ENCODE measurements at regions not wholly inside any gene's neighbourhood (a gene's known extent, or its start where the extent isn't known, plus 50 kb on each side); places are given as distances from the start of the nearest gene placed in this dataset.
A peak's percentile ranks its signal among the peaks of the same experiment; 100 is the strongest.

- ATAC-seq (ENCODE audit: low FRiP score in 2 of 2) (peak in 1 of 2 donors; percentile 78), DNase-seq (no peak)
- no peaks in the 10 kb centered on the region for H3K27me3 ChIP-seq
- 13 to 14% methylated on average over 10 of the region's 10 CpGs for WGBS, 2 donors
- H3K27ac ChIP-seq = no peak overlapping the region
- no peaks in the 10 kb centered on the region for H3K4me1 ChIP-seq
- H3K9me3 ChIP-seq = no peaks in the 10 kb centered on the region
- TF ChIP-seq, protein P1, sequence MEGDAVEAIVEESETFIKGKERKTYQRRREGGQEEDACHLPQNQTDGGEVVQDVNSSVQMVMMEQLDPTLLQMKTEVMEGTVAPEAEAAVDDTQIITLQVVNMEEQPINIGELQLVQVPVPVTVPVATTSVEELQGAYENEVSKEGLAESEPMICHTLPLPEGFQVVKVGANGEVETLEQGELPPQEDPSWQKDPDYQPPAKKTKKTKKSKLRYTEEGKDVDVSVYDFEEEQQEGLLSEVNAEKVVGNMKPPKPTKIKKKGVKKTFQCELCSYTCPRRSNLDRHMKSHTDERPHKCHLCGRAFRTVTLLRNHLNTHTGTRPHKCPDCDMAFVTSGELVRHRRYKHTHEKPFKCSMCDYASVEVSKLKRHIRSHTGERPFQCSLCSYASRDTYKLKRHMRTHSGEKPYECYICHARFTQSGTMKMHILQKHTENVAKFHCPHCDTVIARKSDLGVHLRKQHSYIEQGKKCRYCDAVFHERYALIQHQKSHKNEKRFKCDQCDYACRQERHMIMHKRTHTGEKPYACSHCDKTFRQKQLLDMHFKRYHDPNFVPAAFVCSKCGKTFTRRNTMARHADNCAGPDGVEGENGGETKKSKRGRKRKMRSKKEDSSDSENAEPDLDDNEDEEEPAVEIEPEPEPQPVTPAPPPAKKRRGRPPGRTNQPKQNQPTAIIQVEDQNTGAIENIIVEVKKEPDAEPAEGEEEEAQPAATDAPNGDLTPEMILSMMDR (IDR thresholded peaks at IDR 0.05) = peak; percentile 12 to 56 (median 44)
- TF ChIP-seq POLR2AphosphoS5 (IDR thresholded peaks at IDR 0.05) = no peak
- TF ChIP-seq EP300 (IDR thresholded peaks at IDR 0.05) = no peak
- TF ChIP-seq POLR2A (IDR thresholded peaks at IDR 0.05) = no peak
- H3K4me3 ChIP-seq = no peak overlapping the region
- H3K36me3 ChIP-seq = no peaks in the 10 kb centered on the region
These were observed 194.1 kb downstream of the SS18 start for GRCh38 chr18:25896178-25896780.

DNA sequence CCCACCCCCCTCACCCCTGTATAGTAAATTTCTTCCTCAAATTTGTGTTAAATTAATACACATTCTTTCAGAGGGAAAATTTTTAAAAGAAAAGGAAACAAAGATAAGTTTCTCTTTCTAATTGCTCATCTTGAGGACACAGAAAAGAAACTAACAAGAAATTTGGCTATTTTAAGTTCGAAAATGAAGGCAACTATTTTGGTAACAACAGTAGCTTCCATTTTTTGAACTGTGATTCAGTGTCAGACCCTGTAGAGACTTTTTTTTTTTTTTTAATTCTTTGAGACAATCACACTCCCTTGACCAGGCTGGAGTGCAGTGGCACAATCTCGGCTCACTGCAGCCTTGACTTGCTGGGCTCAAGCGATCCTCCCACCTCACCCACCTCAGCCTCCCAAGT is 194.9 kb downstream of the SS18 start:
- H3K36me3 ChIP-seq = no peaks in the 10 kb centered on the region
- no peak overlapping the region for H3K4me3 ChIP-seq
- no peaks in the 10 kb centered on the region for H3K4me1 ChIP-seq
- ATAC-seq (ENCODE audit: low FRiP score in 2 of 2) = no peak
- no peaks in the 10 kb centered on the region for H3K27me3 ChIP-seq
- WGBS, 2 donors = 77 to 83% methylated on average over 3 of the region's 3 CpGs
- no peaks in the 10 kb centered on the region for H3K9me3 ChIP-seq
- TF ChIP-seq EP300 (IDR thresholded peaks at IDR 0.05) = no peak
- TF ChIP-seq POLR2AphosphoS5 (IDR thresholded peaks at IDR 0.05) = no peak
- no peak overlapping the region for H3K27ac ChIP-seq
- no peak for DNase-seq

- Histone ChIP-seq H3K36me3 (no peaks in the 10 kb centered on the region), H3K27me3 (no peaks in the 10 kb centered on the region), H3K4me1 (no peaks in the 10 kb centered on the region), H3K27ac (no peak overlapping the region), H3K4me3 (no peak overlapping the region), H3K9me3 (no peaks in the 10 kb centered on the region)
- no peak for ATAC-seq (ENCODE audit: low FRiP score in 2 of 2)
- DNase-seq = no peak
- TF ChIP-seq POLR2AphosphoS5 (IDR thresholded peaks at IDR 0.05) (no peak), POLR2A (IDR thresholded peaks at IDR 0.05) (no peak), EP300 (IDR thresholded peaks at IDR 0.05) (no peak)
- TF ChIP-seq, protein P1 (IDR thresholded peaks at IDR 0.05) = no peak
These were observed 204.1 kb downstream of the SS18 start for GRCh38 chr18:25886283-25886682.

GRCh38 chr18:25883091-25883490 is 207.3 kb downstream of the SS18 start:
- TF ChIP-seq POLR2AphosphoS5 (IDR thresholded peaks at IDR 0.05) (no peak), EP300 (IDR thresholded peaks at IDR 0.05) (no peak)
- TF ChIP-seq, protein P1 (IDR thresholded peaks at IDR 0.05) = no peak
- no peak overlapping the region for H3K27ac ChIP-seq
- H3K9me3 ChIP-seq = no peaks in the 10 kb centered on the region
- no peak for DNase-seq
- no peak for ATAC-seq (ENCODE audit: low FRiP score in 2 of 2)
- H3K4me1 ChIP-seq = no peaks in the 10 kb centered on the region
- no peak overlapping the region for H3K4me3 ChIP-seq
- WGBS, 2 donors = 52 to 64% methylated on average over 4 of the region's 4 CpGs
- no peaks in the 10 kb centered on the region for H3K27me3 ChIP-seq
- no peaks in the 10 kb centered on the region for H3K36me3 ChIP-seq

- no peaks in the 10 kb centered on the region for H3K4me1 ChIP-seq
- no peak overlapping the region for H3K27ac ChIP-seq
- H3K9me3 ChIP-seq = no peaks in the 10 kb centered on the region
- 90 to 98% methylated on average over 2 of the region's 2 CpGs for WGBS, 2 donors
- no peak for DNase-seq
- H3K27me3 ChIP-seq = no peaks in the 10 kb centered on the region
- H3K4me3 ChIP-seq = no peak overlapping the region
- no peaks in the 10 kb centered on the region for H3K36me3 ChIP-seq
- TF ChIP-seq POLR2A (IDR thresholded peaks at IDR 0.05) = no peak
- TF ChIP-seq EP300 (IDR thresholded peaks at IDR 0.05) = no peak
- TF ChIP-seq POLR2AphosphoS5 (IDR thresholded peaks at IDR 0.05) = no peak
- TF ChIP-seq, protein P1 (IDR thresholded peaks at IDR 0.05) = no peak
- ATAC-seq (ENCODE audit: low FRiP score in 2 of 2) = no peak
These were observed 209.3 kb downstream of the SS18 start for GRCh38 chr18:25881149-25881548.
